ENCODE measurements at regions not wholly inside any gene's neighbourhood (a gene's known extent, or its start where the extent isn't known, plus 50 kb on each side); places are given as distances from the start of the nearest gene placed in this dataset.

- ATAC-seq, result no peak
- Histone ChIP-seq H3K36me3 (ENCODE audit: control insufficient read depth in 1 of 2, insufficient read depth in 2 of 2, low read length in 2 of 2) (no peaks in the 10 kb centered on the region), H3K79me2 (ENCODE audit: insufficient read depth, low read length) (no peaks in the 10 kb centered on the region), H3K9me2 (ENCODE audit: insufficient read depth) (no peaks in the 10 kb centered on the region), H4K20me1 (ENCODE audit: insufficient read depth) (no peaks in the 10 kb centered on the region), H3K27me3 (ENCODE audit: insufficient read depth, low read length) (0 out of 2 replicates have a peak, but pooled peaks cover 4% of the 10 kb centered on the region), H3K9ac (ENCODE audit: low read length) (no peak overlapping the region), H3K4me3 (replicated peaks in 1 of 2; ENCODE audit: low read depth in 1 of 2, low read length in 2 of 2) (no peak overlapping the region), H3K4me2 (ENCODE audit: low read length) (no peak overlapping the region), H3K4me1 (ENCODE audit: control insufficient read depth in 1 of 2, insufficient read depth in 2 of 2, low read length in 2 of 2) (no peaks in the 10 kb centered on the region), H3K27ac (ENCODE audit: low read depth, low read length) (no peak overlapping the region), H2AFZ (ENCODE audit: low read depth, low read length, poor library complexity, severe bottlenecking) (no peak overlapping the region), H3K9me3 (ENCODE audit: control insufficient read depth in 1 of 2, insufficient read depth in 1 of 2, low read depth in 1 of 2, low read length in 2 of 2) (peaks cover 4 to 10% of the 10 kb centered on the region in 2 experiments; a peak in 2 of 4 replicates)
- no peak for DNase-seq (ENCODE audit: low read depth, low spot score)
- intact Hi-C loops (cut with micrococcal nuclease), result no loop called here
- CTCF ChIA-PET, result no interaction called here
- POLR2A ChIA-PET, result no interaction called here
- no TSS peak for BruUV-seq (replicated peaks)
- RAD21 ChIA-PET (ENCODE audit: low non-redundant PET in 1 of 2, low total read pairs in 2 of 2, uncharacterized antibody in 2 of 2, unreplicated experiment in 2 of 2), result no interaction called here
- TF ChIP-seq EGR1 (IDR thresholded peaks at IDR 0.05; ENCODE audit: low read depth) (no peak), YY1 (IDR thresholded peaks at IDR 0.05; ENCODE audit: extremely low read depth, insufficient replicate concordance, low read depth, low read length) (no peak), CTCF (IDR thresholded peaks at IDR 0.05 in 2 of 3, conservative IDR thresholded peaks at IDR 0.05 in 1 of 3; ENCODE audit: borderline replicate concordance in 1 of 3, insufficient read depth in 1 of 3, low read depth in 2 of 3, low read length in 2 of 3) (no peak), ELF1 (IDR thresholded peaks at IDR 0.05; ENCODE audit: borderline replicate concordance, low read depth) (no peak), ATF3 (IDR thresholded peaks at IDR 0.05) (no peak), ZBTB33 (IDR thresholded peaks at IDR 0.05; ENCODE audit: extremely low read depth, insufficient replicate concordance, low read length) (no peak), RAD21 (IDR thresholded peaks at IDR 0.05; ENCODE audit: low read depth) (no peak), JUND (IDR thresholded peaks at IDR 0.05) (no peak), EZH2phosphoT487 (IDR thresholded peaks at IDR 0.05; ENCODE audit: borderline replicate concordance) (no peak), SP1 (IDR thresholded peaks at IDR 0.05; ENCODE audit: low read depth) (no peak), CBX3 (IDR thresholded peaks at IDR 0.05; ENCODE audit: low read depth) (no peak)
Measured at GRCh38 chr12:124211753-124212152, 83.1 kb upstream of the RFLNA start.
